ENCODE measurements at regions not wholly inside any gene's neighbourhood (a gene's known extent, or its start where the extent isn't known, plus 50 kb on each side); places are given as distances from the start of the nearest gene placed in this dataset.
"Not testable (repeated sequence)": the region's sequence is repeated elsewhere in the genome, so short reads cannot be mapped to it uniquely, and the experiment has no call there.

- DNase-seq (ENCODE audit: low spot score): no peak
These were observed 149.0 kb upstream of the DPH6 start for GRCh38 chr15:35695003-35695402.

GRCh38 chr15:35696767-35697231 lies 150.8 kb upstream of the DPH6 start:
- no peak for DNase-seq (ENCODE audit: low spot score)

- DNase-seq (ENCODE audit: low spot score): no peak
These were observed 151.8 kb upstream of the DPH6 start for GRCh38 chr15:35697549-35698299.

- DNase-seq (ENCODE audit: low spot score): no peak
These were observed 152.4 kb upstream of the DPH6 start for GRCh38 chr15:35698331-35698730.

GRCh38 chr15:35698966-35699575 lies 153.1 kb upstream of the DPH6 start:
- DNase-seq (ENCODE audit: low spot score): no peak

GRCh38 chr15:35700091-35700593 lies 154.2 kb upstream of the DPH6 start:
- not testable (repeated sequence) for DNase-seq (ENCODE audit: low spot score)

GRCh38 chr15:35701402-35702046 lies 155.6 kb upstream of the DPH6 start:
- DNase-seq (ENCODE audit: low spot score): no peak

- no peak for DNase-seq (ENCODE audit: low spot score)
These were observed 157.1 kb upstream of the DPH6 start for GRCh38 chr15:35702946-35703495.

GRCh38 chr15:35705030-35705883 lies 159.3 kb upstream of the DPH6 start:
- no peak for DNase-seq (ENCODE audit: low spot score)

GRCh38 chr15:35705884-35706585 lies 160.1 kb upstream of the DPH6 start:
- DNase-seq (ENCODE audit: low spot score): no peak

- no peak for DNase-seq (ENCODE audit: low spot score)
These were observed 167.0 kb upstream of the DPH6 start for GRCh38 chr15:35712956-35713355.

- no peak for DNase-seq (ENCODE audit: low spot score)
These were observed 167.8 kb upstream of the DPH6 start for GRCh38 chr15:35713733-35714132.

- DNase-seq (ENCODE audit: low spot score): no peak
These were observed 171.8 kb upstream of the DPH6 start for GRCh38 chr15:35717721-35718120.

- no peak for DNase-seq (ENCODE audit: low spot score)
These were observed 174.1 kb upstream of the DPH6 start for GRCh38 chr15:35720019-35720418.

GRCh38 chr15:35720984-35721383 lies 175.0 kb upstream of the DPH6 start:
- DNase-seq (ENCODE audit: low spot score): no peak

GRCh38 chr15:35721751-35722150 lies 175.8 kb upstream of the DPH6 start:
- DNase-seq (ENCODE audit: low spot score): no peak

GRCh38 chr15:35722501-35722900 lies 176.5 kb upstream of the DPH6 start:
- DNase-seq (ENCODE audit: low spot score): no peak

GRCh38 chr15:35723120-35723847 lies 177.3 kb upstream of the DPH6 start:
- DNase-seq (ENCODE audit: low spot score): no peak

- DNase-seq (ENCODE audit: low spot score): no peak
These were observed 177.9 kb upstream of the DPH6 start for GRCh38 chr15:35723852-35724251.

GRCh38 chr15:35724626-35725025 lies 178.7 kb upstream of the DPH6 start:
- no peak for DNase-seq (ENCODE audit: low spot score)

All from left forelimb (tissue), 1 donor.